Hematopoietic multipotent progenitor cell treated with erythropoietin and hydrocortisone succinate and interleukin-3 and kit ligand, for 15 days (in vitro differentiated cells): ENCODE measurements at regions not wholly inside any gene's neighbourhood (a gene's known extent, or its start where the extent isn't known, plus 50 kb on each side); places are given as distances from the start of the nearest gene placed in this dataset.

Experiments used
- DNase-seq: peaks from one replicate; pipeline ENCODE4 v3.0.0-alpha.2; 2015; ENCODE audit warnings: low spot score

DNA sequence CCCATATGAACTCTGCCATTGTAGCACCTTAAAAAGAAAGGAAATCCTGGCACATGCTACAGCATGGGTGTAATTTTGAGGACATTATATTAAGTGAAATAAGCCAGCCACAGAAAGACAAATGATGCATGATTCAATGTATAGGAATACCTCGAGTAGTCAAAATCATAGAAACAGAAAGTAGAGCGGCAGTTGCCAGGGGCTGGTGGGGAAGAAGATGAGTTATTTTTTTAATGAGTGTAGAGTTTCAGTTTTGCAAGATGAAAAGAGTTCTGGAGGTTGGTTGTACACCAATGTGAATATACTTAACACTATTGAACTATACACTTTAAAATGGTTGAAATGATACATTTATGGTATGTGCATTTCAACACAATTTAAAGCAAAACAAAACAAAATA lies 133.0 kb downstream of the ZDHHC21 start:
- DNase-seq, result no peak

DNA sequence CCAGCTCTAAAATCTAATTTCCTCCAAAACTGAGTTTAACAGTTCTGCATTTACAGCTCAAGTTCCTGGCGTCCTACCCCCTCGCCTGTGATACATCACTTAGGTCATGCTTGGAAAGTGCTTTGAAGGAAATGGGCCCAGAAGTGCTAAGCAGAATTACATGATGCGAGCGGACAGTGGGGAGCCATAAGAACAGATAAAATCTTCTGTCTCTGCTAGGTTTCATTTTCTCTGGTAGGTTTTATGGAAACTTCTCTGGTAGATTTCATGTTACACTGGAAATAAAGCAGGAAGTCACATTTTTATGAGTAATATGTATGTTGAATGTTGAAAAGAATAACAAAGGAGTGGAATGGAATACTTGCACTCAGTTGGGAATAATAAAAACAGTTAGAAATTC lies 138.3 kb downstream of the ZDHHC21 start:
- no peak for DNase-seq

GRCh38 chr9:14547245-14548060 lies 145.8 kb downstream of the ZDHHC21 start:
- no peak for DNase-seq

- DNase-seq, result no peak
Observed at GRCh38 chr9:14546693-14547092, 146.5 kb downstream of the ZDHHC21 start.

- DNase-seq, result no peak
Observed at GRCh38 chr9:14542071-14542470, 151.2 kb downstream of the ZDHHC21 start.

DNA sequence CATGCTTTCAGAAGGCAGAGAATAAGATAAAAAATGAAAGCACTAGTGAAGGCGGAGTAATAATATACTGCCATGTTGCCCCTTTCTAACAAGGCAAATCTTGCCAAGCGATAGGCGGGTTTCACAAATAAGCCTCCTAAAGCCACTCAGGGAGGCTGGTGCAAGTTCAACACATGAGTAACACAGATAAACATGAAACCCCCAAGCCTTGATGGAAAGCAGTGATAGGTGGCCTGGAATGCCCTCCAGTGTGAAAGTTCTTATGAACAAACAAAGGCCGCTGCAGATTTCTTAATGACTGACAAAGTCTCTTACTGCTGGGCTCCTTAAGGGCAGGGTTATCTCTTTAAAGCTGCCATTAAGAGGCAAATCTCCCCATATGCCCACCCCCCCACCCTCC lies 154.7 kb downstream of the ZDHHC21 start:
- no peak for DNase-seq

GRCh38 chr9:14535161-14535955 lies 157.9 kb downstream of the ZDHHC21 start:
- DNase-seq, result no peak

DNA sequence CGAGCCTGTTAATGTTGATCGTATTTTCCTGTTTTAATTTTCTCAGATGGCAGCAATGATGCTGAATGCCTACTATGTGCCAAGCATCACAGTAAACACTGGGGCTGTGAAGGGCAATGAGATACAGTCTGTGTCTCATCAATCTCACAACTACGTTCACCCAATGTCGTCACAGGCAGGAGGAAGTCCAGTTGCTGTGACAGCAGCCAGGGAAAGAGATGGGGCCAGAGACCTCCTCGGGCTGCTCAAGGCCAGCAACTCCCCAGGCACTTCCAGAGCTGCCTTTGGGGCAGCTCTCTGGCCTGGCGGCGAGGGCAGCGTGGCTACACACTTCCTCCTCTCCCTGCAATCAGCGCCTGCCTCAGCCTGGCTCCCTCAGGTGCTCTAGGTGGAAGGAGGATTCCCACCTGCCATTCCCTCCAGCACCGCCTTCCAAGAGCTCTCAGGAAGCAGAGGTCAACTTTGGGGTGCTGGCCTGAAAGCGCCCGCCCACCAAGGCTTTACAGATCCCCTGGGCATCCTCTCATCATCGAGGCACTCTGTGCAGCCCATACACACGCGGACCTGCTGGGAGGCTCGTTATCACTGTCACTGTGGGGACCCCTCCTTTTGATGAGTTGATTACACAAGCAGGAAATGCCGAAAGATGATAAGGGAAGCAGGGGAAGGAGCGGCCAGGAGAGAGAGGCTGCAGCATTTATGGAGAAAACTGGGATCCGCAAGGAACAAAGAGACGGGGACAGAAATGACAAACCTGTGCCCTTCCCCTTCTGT lies 159.2 kb downstream of the ZDHHC21 start:
- no peak for DNase-seq

DNA sequence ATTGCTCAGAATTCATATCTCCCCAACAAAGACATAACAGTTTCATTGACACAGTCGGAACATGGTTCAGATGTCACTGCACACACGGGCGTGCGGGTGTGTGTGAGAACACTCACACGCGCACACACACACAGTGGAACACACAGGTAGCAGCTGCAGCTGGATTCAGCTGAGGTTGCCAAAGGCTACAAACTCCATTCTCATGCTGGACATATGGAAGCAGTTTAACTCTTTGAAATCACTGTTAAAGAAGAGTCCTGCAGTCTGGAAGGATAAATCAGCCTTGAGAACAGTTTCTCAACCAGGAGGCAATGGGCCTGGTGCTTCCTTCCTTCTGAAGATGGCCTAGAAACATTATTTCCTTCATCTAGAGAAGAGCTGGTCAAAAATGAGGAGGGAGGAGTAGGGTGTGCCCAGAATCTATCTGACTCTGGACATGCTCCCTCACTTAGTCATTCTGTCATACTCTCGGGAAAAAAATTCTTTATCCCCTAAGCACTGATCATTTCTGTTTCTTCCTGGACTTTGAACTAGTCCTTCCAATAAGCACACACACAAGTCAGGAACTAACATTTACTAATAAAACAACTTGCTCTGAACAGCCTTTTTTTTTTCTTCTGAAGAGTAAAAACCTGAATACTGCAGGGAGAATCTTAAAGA lies 160.6 kb downstream of the ZDHHC21 start:
- DNase-seq, result no peak

DNA sequence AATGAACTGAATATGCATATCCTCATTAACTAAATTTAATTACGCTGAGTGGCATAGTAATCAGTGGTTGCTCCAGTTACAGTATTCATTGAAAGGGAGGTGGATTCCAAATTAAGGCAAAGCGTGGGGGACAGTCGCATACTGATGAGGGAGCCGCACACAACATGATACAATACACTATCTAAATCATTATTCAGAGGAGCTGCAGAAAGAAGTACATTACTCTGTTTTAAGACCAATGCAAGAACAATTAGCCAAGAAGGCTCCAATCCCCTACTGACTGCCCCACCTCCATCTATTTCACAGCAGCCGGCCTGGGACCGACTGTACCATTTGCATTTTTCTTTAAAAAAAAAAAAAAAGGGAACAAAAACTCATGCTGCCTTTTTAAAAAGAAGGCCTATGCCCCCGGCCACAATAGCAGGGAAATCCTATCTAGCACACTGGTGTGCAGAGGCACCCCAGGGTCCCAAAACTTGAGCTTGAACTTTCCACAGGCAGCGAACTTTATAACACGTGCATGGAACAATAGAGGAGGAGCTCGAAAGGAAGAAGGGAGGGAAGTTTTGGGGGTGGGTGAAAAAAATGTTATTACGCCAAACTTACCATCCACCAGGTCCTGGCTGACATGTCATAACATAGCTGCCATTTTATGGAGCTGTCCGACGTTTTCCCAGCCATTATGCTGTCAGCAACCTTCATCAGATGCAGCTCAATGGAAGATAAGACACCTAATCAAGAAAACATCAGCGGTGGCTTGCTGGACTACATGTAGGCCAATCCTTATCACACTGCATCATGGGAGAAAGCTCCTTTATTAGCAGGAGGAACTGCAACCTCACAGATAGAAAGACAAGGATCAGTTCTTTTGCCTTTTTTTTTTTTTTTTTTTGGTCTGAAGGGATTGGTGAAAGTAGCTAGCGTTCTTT lies 161.6 kb downstream of the ZDHHC21 start:
- no peak for DNase-seq

DNA sequence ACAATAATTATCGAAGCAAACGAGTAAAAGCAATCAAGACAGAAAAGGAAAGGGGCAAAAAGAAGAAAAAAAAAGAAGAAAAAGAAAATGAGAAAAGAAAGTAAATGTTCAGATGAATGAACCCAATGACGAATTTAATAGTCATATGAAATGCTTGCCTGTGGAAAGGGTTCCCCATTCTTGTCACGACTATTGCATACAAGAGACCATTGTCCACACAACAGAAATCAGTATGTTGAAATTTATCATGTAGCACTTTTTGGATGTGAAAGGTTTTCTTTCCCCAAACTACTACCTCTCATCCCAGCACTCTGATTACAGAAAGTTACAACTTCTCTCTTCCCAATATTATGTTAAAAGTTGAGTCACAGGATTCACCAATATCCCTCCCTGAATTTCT lies 162.4 kb downstream of the ZDHHC21 start:
- no peak for DNase-seq

DNA sequence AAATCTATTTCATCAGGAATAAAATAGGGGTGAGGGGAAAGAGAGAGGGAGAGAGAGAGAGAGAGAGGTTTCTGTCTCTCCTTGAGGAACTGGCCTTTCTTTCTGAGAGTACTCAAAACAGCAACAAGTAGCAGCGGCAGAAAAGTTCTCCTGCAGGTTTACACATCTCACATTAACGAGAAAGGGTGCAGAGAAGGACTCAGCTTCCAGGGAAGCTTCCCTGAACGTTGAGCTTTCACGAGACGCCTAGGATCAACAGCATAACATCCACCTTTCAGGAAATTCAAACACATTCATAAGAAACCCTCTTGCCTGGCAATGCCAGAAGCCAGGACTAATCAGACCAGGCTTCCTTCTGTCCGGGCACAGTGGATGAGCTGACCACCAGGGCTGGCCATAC lies 162.9 kb downstream of the ZDHHC21 start:
- DNase-seq, result no peak

DNA sequence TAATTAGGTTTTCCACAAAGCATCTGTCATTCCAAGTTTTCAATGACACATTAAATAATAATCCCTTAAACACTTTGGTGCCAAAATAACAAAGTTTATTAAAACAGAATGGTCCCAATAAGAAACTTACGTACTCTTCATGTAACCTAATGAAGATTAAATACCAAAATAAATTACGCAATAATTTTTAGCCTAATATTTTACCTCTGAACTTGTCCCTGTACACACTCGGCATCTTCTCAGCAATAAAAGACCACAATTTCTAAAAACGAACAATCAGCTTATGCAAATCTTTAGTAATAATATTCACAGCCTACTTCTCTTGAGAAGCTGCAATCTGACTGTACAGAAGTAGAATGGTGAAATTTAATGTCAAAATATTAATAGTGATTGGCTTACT lies 163.6 kb downstream of the ZDHHC21 start:
- DNase-seq, result no peak

DNA sequence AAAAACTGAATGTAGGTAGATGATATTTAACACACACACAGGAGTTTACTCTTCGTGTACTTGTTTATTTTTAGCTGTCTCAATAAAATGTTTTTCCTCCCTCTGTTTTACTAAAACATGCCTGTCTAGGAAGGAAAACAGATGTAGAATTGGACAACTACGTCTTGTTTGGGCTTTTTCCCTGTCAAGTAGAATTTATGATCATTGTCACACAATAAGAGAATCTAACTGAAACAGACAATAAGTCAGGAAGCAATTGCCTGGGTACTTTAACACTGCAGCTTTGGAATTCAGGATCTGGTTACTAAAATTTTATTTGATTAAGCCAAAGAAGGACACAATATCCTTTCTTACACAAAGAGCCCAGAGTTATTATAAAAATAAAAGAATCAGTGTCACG lies 164.2 kb downstream of the ZDHHC21 start:
- no peak for DNase-seq

- DNase-seq, result no peak
Observed at GRCh38 chr9:14526504-14526903, 166.7 kb downstream of the ZDHHC21 start.

DNA sequence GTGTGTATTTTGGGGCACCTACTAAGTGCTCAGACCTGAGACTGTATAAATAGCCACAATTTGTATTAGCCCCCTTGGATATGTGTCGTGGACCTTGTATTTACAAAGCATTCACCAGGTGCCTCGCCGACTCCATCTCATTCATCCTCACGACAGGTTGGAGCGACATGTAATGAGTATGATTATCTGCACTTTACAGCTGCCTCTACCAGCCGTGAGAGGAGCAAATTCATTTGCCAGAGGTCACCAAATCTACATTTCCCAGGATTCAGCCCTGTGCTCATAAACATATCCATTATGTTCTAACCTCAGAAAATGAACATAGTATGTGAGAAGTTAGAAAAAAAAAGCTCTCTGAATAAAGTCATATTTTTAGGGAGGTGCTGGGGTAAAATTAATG lies 167.4 kb downstream of the ZDHHC21 start:
- DNase-seq, result no peak

DNA sequence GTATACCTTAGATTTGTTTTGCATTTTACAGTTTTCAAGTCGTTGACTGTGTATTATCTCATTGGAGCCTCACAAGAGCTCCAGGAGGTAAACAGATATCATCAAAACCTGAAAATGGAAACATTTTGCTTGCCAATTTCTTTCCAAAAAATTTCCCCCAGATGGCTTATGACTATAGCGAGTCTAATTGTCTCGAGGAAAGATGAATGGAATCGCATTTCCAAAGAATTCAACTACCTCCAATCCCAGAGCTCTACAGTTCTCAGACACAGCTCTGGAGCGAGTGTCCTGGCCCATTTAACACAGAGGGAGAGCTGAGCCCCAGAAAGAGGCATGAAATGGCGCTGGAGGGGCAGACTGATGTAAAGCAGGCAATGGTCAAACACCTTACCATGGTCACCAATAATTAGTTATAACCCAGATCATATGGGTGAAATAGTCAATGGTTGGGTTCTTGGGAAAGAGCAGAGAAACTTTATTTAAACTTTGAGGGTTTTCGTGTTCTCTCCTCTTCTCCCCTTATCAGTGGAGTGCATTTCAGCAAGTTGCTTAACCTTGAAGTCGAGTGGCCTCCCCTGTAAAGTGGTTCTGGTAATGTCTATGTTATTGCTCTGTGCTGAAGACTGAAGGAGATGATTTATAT lies 168.2 kb downstream of the ZDHHC21 start:
- no peak for DNase-seq

GRCh38 chr9:14523545-14523944 lies 169.7 kb downstream of the ZDHHC21 start:
- DNase-seq, result no peak

GRCh38 chr9:14522627-14523379 lies 170.4 kb downstream of the ZDHHC21 start:
- DNase-seq, result no peak

DNA sequence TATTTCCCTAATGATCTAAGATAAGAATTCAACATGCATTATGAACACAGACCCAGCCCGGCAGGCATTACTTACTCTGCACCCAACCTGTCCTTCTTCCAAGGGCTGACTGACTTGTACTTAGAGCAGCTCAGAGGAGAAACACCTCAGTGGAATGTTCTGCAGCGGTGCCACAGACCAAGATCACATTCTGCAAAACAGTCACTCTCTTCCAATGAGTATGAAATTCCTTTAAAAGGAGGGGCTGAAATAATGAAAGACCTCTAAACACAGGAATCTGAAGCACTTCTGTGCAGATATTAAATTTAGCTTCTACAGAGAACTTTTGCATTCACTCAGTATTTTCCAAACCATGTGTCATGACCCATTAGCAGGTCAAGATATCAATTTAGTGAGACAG lies 172.9 kb downstream of the ZDHHC21 start:
- no peak for DNase-seq
